MG63 (cell line): ENCODE measurements at regions not wholly inside any gene's neighbourhood (a gene's known extent, or its start where the extent isn't known, plus 50 kb on each side); places are given as distances from the start of the nearest gene placed in this dataset.

ENCODE experiments used
- DNase-seq: peaks from one replicate; pipeline ENCODE4 v3.0.0-alpha.2; 2020
- H3K27me3 ChIP-seq: fragments of 250-450 bp; sonication (Bioruptor Pico); 2 replicates; pipeline ENCODE4 v1.5.1; 2020; ENCODE audit warnings: mild to moderate bottlenecking, moderate library complexity
- H3K36me3 ChIP-seq: fragments of 250-450 bp; sonication (Bioruptor Pico); 2 replicates; pipeline ENCODE4 v1.5.1; 2020; ENCODE audit warnings: mild to moderate bottlenecking, moderate library complexity
- H3K4me3 ChIP-seq: fragments of 250-450 bp; sonication (Bioruptor Pico); 2 replicates; pipeline ENCODE4 v1.5.1; 2020; ENCODE audit warnings: mild to moderate bottlenecking, moderate library complexity
- H3K9me3 ChIP-seq: fragments of 250-450 bp; sonication (Bioruptor Pico); 2 replicates; pipeline ENCODE4 v1.5.1; 2020; ENCODE audit warnings: mild to moderate bottlenecking, moderate library complexity

GRCh38 chr16:85288869-85289660, 176.8 kb upstream of the CIBAR2 start:
- no peak overlapping the region for H3K4me3 ChIP-seq
- DNase-seq = no peak
- no peaks in the 10 kb centered on the region for H3K27me3 ChIP-seq
- no peaks in the 10 kb centered on the region for H3K9me3 ChIP-seq
- no peaks in the 10 kb centered on the region for H3K36me3 ChIP-seq

- Histone ChIP-seq H3K4me3 (no peak overlapping the region), H3K36me3 (no peaks in the 10 kb centered on the region), H3K27me3 (no peaks in the 10 kb centered on the region), H3K9me3 (no peaks in the 10 kb centered on the region)
- no peak for DNase-seq
Measured at GRCh38 chr16:85289760-85290625, 177.7 kb upstream of the CIBAR2 start.

- Histone ChIP-seq H3K9me3 (no peaks in the 10 kb centered on the region), H3K4me3 (no peak overlapping the region), H3K27me3 (no peaks in the 10 kb centered on the region), H3K36me3 (no peaks in the 10 kb centered on the region)
- DNase-seq = no peak
Measured at GRCh38 chr16:85290626-85291301, 178.5 kb upstream of the CIBAR2 start.

GRCh38 chr16:85291302-85292148, 179.3 kb upstream of the CIBAR2 start:
- H3K4me3 ChIP-seq = no peak overlapping the region
- no peak for DNase-seq
- H3K9me3 ChIP-seq = no peaks in the 10 kb centered on the region
- H3K27me3 ChIP-seq = no peaks in the 10 kb centered on the region
- H3K36me3 ChIP-seq = no peaks in the 10 kb centered on the region

GRCh38 chr16:85293458-85293857, 181.2 kb upstream of the CIBAR2 start:
- no peaks in the 10 kb centered on the region for H3K36me3 ChIP-seq

GRCh38 chr16:85293904-85294642, 181.8 kb upstream of the CIBAR2 start:
- no peak for DNase-seq
- Histone ChIP-seq H3K4me3 (no peak overlapping the region), H3K36me3 (no peaks in the 10 kb centered on the region), H3K9me3 (no peaks in the 10 kb centered on the region), H3K27me3 (no peaks in the 10 kb centered on the region)

More at GRCh38 chr16:85293458-85293857, 181.2 kb upstream of the CIBAR2 start:
- Histone ChIP-seq H3K9me3 (no peaks in the 10 kb centered on the region), H3K27me3 (no peaks in the 10 kb centered on the region), H3K4me3 (no peak overlapping the region)
- no peak for DNase-seq

- Histone ChIP-seq H3K36me3 (no peaks in the 10 kb centered on the region), H3K27me3 (no peaks in the 10 kb centered on the region), H3K4me3 (no peak overlapping the region), H3K9me3 (no peaks in the 10 kb centered on the region)
- DNase-seq = no peak
Measured at GRCh38 chr16:85294810-85295508, 182.7 kb upstream of the CIBAR2 start.

GRCh38 chr16:85296859-85297660, 184.8 kb upstream of the CIBAR2 start:
- no peaks in the 10 kb centered on the region for H3K36me3 ChIP-seq
- H3K4me3 ChIP-seq = no peak overlapping the region
- peak; percentile 29 for DNase-seq
- H3K27me3 ChIP-seq = no peaks in the 10 kb centered on the region
- H3K9me3 ChIP-seq = no peaks in the 10 kb centered on the region

GRCh38 chr16:85297881-85298280, 185.6 kb upstream of the CIBAR2 start:
- no peak overlapping the region for H3K4me3 ChIP-seq
- H3K27me3 ChIP-seq = no peaks in the 10 kb centered on the region
- H3K9me3 ChIP-seq = no peaks in the 10 kb centered on the region
- no peak for DNase-seq
- no peaks in the 10 kb centered on the region for H3K36me3 ChIP-seq

- H3K27me3 ChIP-seq = no peaks in the 10 kb centered on the region
- no peak for DNase-seq
- H3K9me3 ChIP-seq = no peaks in the 10 kb centered on the region
- H3K36me3 ChIP-seq = no peaks in the 10 kb centered on the region
- no peak overlapping the region for H3K4me3 ChIP-seq
Measured at GRCh38 chr16:85300406-85300968, 188.2 kb upstream of the CIBAR2 start.

GRCh38 chr16:85301231-85301630, 189.0 kb upstream of the CIBAR2 start:
- Histone ChIP-seq H3K27me3 (no peaks in the 10 kb centered on the region), H3K36me3 (no peaks in the 10 kb centered on the region), H3K4me3 (no peak overlapping the region), H3K9me3 (no peaks in the 10 kb centered on the region)
- no peak for DNase-seq

GRCh38 chr16:85302018-85302847, 190.0 kb upstream of the CIBAR2 start:
- H3K27me3 ChIP-seq = no peaks in the 10 kb centered on the region
- DNase-seq = no peak
- no peaks in the 10 kb centered on the region for H3K9me3 ChIP-seq
- no peak overlapping the region for H3K4me3 ChIP-seq
- no peaks in the 10 kb centered on the region for H3K36me3 ChIP-seq

GRCh38 chr16:85302848-85303353, 190.6 kb upstream of the CIBAR2 start:
- no peak for DNase-seq
- Histone ChIP-seq H3K4me3 (no peak overlapping the region), H3K36me3 (no peaks in the 10 kb centered on the region), H3K27me3 (no peaks in the 10 kb centered on the region), H3K9me3 (no peaks in the 10 kb centered on the region)
